Keratinocyte (primary cell): ENCODE measurements at regions not wholly inside any gene's neighbourhood (a gene's known extent, or its start where the extent isn't known, plus 50 kb on each side); places are given as distances from the start of the nearest gene placed in this dataset.

Source experiments
- DNase-seq: peaks from one replicate; pipeline ENCODE4 v3.0.0-alpha.2; 2011; ENCODE audit warnings: low read depth, missing footprints, low spot score
- FAIRE-seq: peaks from 2 replicates; lab custom pipeline; 2011; peaks lifted over from hg19 to GRCh38; lab: Jason Lieb, UNC
- H2AFZ ChIP-seq: 2 replicates; pipeline ENCODE4 v1.6.0; 2012; ENCODE audit warnings: low read length, control low read depth, inconsistent platforms; ENCODE audit not compliant: control insufficient read depth
- H3K27ac ChIP-seq: 2 replicates; pipeline ENCODE4 v1.5.1; 2011; ENCODE audit warnings: low read length; ENCODE audit not compliant: control insufficient read depth, insufficient read depth
- H3K27me3 ChIP-seq: 3 replicates; pipeline ENCODE4 v1.6.0; 2011; ENCODE audit warnings: low read length; ENCODE audit not compliant: control insufficient read depth, insufficient read depth; ENCODE audit errors: extremely low read depth
- H3K36me3 ChIP-seq, 2 experiments: 2 replicates in 1 of 2; 3 replicates in 1 of 2; pipeline ENCODE4 v1.5.1; 2011; ENCODE audit warnings: low read length in 2 of 2, mild to moderate bottlenecking in 1 of 2; ENCODE audit not compliant: control insufficient read depth in 2 of 2, insufficient read depth in 2 of 2; ENCODE audit errors: extremely low read depth in 1 of 2
- H3K4me1 ChIP-seq: 3 replicates; pipeline ENCODE4 v1.5.1; 2011; ENCODE audit warnings: low read length; ENCODE audit not compliant: control insufficient read depth, insufficient read depth; ENCODE audit errors: extremely low read depth
- H3K4me2 ChIP-seq: 3 replicates; pipeline ENCODE4 v1.6.0; 2011; ENCODE audit warnings: low read depth, low read length; ENCODE audit not compliant: control insufficient read depth, insufficient read depth; ENCODE audit errors: extremely low read depth
- H3K4me3 ChIP-seq, 3 experiments: fragments of 200-600 bp in 1 of 3; sonication (generic) in 1 of 3; 2 replicates in 2 of 3; 3 replicates in 1 of 3; pipeline ENCODE4 v1.5.1; 2011 to 2016; ENCODE audit warnings: low read length in 3 of 3, mild to moderate bottlenecking in 3 of 3, control low read depth in 2 of 3, inconsistent platforms in 1 of 3, low read depth in 1 of 3, mixed read lengths in 1 of 3, mixed run types in 1 of 3, moderate library complexity in 1 of 3; ENCODE audit not compliant: control insufficient read depth in 2 of 3, insufficient read depth in 2 of 3; ENCODE audit errors: extremely low read depth in 1 of 3
- H3K79me2 ChIP-seq: 2 replicates; pipeline ENCODE4 v1.6.0; 2012; ENCODE audit warnings: low read length; ENCODE audit not compliant: control insufficient read depth, insufficient read depth
- H3K9ac ChIP-seq: 3 replicates; pipeline ENCODE4 v1.6.0; 2011; ENCODE audit warnings: low read length; ENCODE audit not compliant: control insufficient read depth, insufficient read depth; ENCODE audit errors: extremely low read depth
- H3K9me1 ChIP-seq: 3 replicates; pipeline ENCODE4 v1.6.0; 2011; ENCODE audit warnings: low read length; ENCODE audit not compliant: control insufficient read depth, insufficient read depth; ENCODE audit errors: extremely low read depth
- H3K9me3 ChIP-seq: 2 replicates; pipeline ENCODE4 v1.5.1; 2012; ENCODE audit warnings: low read depth, low read length; ENCODE audit not compliant: control insufficient read depth
- H4K20me1 ChIP-seq: 3 replicates; pipeline ENCODE4 v1.6.0; 2011; ENCODE audit warnings: low read length; ENCODE audit not compliant: control insufficient read depth, insufficient read depth; ENCODE audit errors: extremely low read depth
- EZH2 ChIP-seq: IDR thresholded peaks from one replicate; pipeline ENCODE4 v1.6.1; 2012; ENCODE audit warnings: inconsistent platforms, mild to moderate bottlenecking, low read length, moderate library complexity
- dilution Hi-C: fragments of 300-500 bp; cut with MboI; formaldehyde crosslinking; loops from one replicate; pipeline ENCODE4 v1.7.0; 2020; ENCODE audit warnings: low sequenced_read_pairs; ENCODE audit not compliant: extremely low pct_ligation_motif_present
- TF ChIP-seq, protein P1 (sequence below), 3 experiments: IDR thresholded peaks in 1 of 3; conservative IDR thresholded peaks in 1 of 3; optimal IDR thresholded peaks in 1 of 3; 2 replicates in 2 of 3; 3 replicates in 1 of 3; pipeline versions ENCODE3 to v1.5.1; 2011; ENCODE audit warnings: low read length in 3 of 3, mild to moderate bottlenecking in 3 of 3, moderate library complexity in 2 of 3, control low read depth in 1 of 3, inconsistent platforms in 1 of 3; ENCODE audit not compliant: insufficient read depth in 2 of 3; ENCODE audit errors: extremely low read depth in 1 of 3

GRCh38 chr11:80167766-80168165 is 726.9 kb upstream of the TENM4 start:
- DNase-seq, result no peak
- Histone ChIP-seq H3K9me1 (no peaks in the 10 kb centered on the region), H4K20me1 (no peaks in the 10 kb centered on the region), H3K27ac (no peak overlapping the region), H3K36me3 (no peaks in the 10 kb centered on the region), H2AFZ (no peak overlapping the region), H3K4me3 (no peak overlapping the region), H3K9ac (no peak overlapping the region), H3K79me2 (no peaks in the 10 kb centered on the region), H3K9me3 (no peaks in the 10 kb centered on the region), H3K27me3 (no peaks in the 10 kb centered on the region), H3K4me2 (no peak overlapping the region), H3K4me1 (peaks cover 9% of the 10 kb centered on the region)
- TF ChIP-seq, protein P1, sequence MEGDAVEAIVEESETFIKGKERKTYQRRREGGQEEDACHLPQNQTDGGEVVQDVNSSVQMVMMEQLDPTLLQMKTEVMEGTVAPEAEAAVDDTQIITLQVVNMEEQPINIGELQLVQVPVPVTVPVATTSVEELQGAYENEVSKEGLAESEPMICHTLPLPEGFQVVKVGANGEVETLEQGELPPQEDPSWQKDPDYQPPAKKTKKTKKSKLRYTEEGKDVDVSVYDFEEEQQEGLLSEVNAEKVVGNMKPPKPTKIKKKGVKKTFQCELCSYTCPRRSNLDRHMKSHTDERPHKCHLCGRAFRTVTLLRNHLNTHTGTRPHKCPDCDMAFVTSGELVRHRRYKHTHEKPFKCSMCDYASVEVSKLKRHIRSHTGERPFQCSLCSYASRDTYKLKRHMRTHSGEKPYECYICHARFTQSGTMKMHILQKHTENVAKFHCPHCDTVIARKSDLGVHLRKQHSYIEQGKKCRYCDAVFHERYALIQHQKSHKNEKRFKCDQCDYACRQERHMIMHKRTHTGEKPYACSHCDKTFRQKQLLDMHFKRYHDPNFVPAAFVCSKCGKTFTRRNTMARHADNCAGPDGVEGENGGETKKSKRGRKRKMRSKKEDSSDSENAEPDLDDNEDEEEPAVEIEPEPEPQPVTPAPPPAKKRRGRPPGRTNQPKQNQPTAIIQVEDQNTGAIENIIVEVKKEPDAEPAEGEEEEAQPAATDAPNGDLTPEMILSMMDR (optimal IDR thresholded peaks at IDR 0.05 in 1 of 3, IDR thresholded peaks at IDR 0.05 in 1 of 3, conservative IDR thresholded peaks at IDR 0.05 in 1 of 3; ENCODE audit: extremely low read depth in 1 of 3, insufficient read depth in 2 of 3, low read length in 3 of 3), result no peak
- TF ChIP-seq EZH2, result no peak
- dilution Hi-C loops, result no loop called here
- FAIRE-seq, result no peak

DNA sequence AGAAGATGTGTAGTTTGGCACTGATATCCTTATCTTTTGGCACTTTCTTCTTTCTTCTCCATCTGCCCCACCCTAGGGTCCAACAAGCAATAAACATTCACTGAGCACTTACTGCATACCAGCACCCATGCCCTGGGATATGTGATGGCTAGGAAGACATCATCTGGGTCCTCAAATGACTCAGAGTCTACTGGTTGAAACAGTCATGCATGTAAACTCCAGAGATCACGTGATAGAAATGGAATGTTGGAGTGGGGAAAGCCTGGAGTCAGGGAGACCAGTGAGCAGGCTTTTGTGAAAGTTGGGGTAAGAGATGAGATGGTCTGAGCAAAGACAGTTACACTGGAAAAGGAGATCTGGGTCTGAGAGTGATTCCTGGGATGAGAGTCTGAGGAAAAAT is 724.9 kb upstream of the TENM4 start:
- H3K9me1 ChIP-seq, result no peaks in the 10 kb centered on the region
- no peaks in the 10 kb centered on the region for H4K20me1 ChIP-seq
- FAIRE-seq (peak; percentile 55), DNase-seq (no peak)
- H2AFZ ChIP-seq, result no peak overlapping the region
- no peak overlapping the region for H3K9ac ChIP-seq
- dilution Hi-C loops, result no loop called here
- H3K9me3 ChIP-seq, result no peaks in the 10 kb centered on the region
- no peaks in the 10 kb centered on the region for H3K27me3 ChIP-seq
- TF ChIP-seq EZH2, result no peak
- TF ChIP-seq, protein P1 (optimal IDR thresholded peaks at IDR 0.05 in 1 of 3, IDR thresholded peaks at IDR 0.05 in 1 of 3, conservative IDR thresholded peaks at IDR 0.05 in 1 of 3; ENCODE audit: extremely low read depth in 1 of 3, insufficient read depth in 2 of 3, low read length in 3 of 3), result no peak
- no peaks in the 10 kb centered on the region for H3K79me2 ChIP-seq
- no peak overlapping the region for H3K4me2 ChIP-seq
- no peak overlapping the region for H3K4me3 ChIP-seq
- peaks cover 14% of the 10 kb centered on the region for H3K4me1 ChIP-seq
- H3K36me3 ChIP-seq, result no peaks in the 10 kb centered on the region
- no peak overlapping the region for H3K27ac ChIP-seq
